Stimulated activated CD4-positive, alpha-beta T cell treated with anti-CD3 and anti-CD28 coated beads, Interleukin-4, amount 100 ng/mL, for 48 hours (primary cell): ENCODE measurements at regions not wholly inside any gene's neighbourhood (a gene's known extent, or its start where the extent isn't known, plus 50 kb on each side); places are given as distances from the start of the nearest gene placed in this dataset.
"Not testable (repeated sequence)": the region's sequence is repeated elsewhere in the genome, so short reads cannot be mapped to it uniquely, and the experiment has no call there.

Experiments used
- DNase-seq, 2 donors: peaks; one replicate each; pipeline ENCODE4 v3.0.0-alpha.2; 2020; ENCODE audit warnings: low read depth in 2 of 2

DNA sequence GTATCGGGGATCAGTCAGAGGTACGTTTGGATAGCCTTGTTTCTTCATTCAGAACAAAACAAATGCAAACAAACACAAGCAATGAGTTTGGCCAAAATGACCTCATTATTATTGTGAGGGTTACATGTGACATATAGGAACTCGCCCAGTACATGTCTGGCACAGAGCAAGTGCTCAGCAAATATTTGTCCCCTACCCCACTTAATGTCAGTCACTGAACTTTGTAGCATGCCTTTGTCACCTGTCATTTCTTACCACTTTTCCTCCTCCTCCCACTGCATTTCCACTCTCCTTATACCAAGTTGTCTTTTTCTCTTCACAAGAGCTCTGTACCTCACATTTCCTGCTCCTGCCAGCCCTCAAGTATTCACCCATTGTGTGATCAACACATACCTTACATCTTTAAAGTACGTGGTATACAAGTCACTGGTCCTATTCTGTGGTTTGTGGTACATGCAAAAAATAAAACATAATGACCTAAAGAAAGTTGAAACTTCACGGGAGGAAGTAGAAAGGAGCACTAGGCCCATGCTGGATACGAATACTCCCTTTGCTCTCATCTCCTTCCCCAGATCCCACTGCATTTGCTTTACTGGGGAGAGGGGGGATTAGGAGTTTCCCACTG, 236.0 kb downstream of the INHBA start:
- no peak for DNase-seq

- no peak for DNase-seq
Observed at GRCh38 chr7:41465571-41465970, 237.3 kb downstream of the INHBA start.

DNA sequence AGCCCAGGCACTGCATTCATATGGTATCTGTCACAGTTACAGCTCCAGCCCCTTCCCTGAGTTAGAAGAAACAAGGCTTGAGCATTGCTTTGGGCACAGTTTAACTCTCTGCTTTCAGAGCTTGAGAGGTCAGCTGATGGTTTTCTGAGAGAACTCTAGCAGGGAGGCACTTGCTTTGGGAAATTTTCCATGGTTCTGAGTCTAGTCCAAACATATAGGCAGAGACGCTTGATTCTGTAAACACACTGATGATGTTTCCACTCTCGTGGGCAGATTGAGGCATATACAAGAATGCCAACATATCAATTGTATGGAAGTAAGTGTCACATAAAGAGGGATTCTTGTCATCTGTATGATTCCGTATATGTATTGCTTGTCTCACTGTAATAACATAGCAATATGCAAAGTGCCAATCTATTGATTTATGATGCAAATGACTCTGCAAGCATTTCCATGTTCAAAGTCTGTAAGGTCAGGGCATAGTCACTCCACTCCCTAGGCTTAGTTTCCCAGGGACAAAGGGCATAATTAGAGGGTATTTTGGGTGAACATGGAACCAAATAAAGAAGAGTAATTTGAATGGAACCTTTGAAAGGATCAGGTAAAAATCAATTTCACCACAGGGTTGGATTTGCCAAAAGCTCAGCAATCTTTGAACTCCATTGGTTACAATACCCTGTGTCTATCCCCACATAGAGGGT, 239.0 kb downstream of the INHBA start:
- DNase-seq = no peak

DNA sequence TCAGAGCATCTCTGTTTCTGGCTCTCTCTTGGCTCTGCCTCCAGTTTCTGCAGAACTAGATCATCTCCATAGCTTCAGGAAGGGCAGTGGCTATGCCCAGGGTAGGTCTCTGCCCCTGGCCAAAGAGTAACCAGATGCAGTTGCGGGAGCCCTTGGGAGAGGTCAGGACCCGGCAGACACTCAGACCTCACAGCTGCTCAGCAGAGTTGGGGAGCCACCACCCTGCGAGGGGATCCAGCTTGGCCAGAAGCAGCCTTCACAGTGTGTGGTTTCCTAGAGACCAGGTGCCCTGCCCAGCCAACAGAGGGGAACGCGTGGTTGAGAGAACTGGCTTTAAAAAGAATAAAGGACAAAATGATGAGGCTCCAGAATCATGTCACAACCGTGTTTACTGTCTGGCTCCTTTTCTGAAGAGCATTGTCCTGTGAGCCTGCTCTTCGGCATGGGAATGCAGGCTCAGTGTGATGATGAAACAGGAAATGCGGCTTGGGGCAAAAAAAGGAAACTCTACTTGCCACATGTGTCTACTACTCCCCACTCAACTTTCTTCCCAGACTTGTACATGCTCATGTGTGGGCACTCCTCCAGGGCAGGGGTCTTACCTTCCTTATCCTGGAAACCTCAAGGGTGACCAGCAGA, 243.1 kb downstream of the INHBA start:
- no peak for DNase-seq

DNA sequence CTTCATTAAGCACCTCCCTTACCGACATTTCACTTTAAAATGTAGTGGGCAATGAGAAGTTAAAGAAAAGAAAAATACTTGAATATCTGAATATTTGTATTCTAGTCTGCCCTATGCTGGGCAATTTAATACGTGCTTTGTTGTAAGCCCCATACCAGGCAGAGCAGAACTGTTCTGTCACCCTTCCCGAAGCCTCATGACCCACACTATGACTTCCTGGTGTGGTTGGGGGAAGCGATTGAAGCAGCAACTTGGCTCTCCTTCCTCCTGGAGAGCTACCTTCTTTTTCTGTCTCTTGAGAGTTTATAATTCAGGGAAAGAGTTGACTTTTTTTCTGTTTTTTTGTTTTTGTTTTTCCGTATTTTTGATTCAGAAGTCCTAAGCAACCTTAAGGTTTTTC, 243.7 kb downstream of the INHBA start:
- DNase-seq = no peak

- no peak for DNase-seq
Observed at GRCh38 chr7:41457832-41458437, 245.0 kb downstream of the INHBA start.

GRCh38 chr7:41451826-41452225, 251.1 kb downstream of the INHBA start:
- no peak for DNase-seq

DNA sequence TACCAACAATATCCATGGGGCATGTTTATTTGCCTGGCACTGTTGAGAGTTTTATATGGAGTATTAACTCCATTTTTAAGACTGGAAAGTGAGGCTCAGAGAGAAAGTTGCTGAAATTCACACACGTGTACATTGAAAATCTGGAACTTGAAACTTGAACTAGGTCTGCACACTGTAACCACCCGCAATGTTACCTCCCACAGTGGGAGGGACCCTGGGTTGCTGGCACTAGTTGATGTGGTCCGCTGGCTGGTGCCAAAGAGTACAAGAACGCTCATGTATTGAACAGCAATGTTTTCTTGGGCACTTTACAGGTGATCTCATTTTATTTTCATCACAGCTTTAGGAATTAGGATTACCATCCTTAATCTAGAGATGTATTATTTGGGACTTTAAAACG, 253.2 kb downstream of the INHBA start:
- DNase-seq = no peak

- DNase-seq = no peak
Observed at GRCh38 chr7:41449286-41449685, 253.6 kb downstream of the INHBA start.

DNA sequence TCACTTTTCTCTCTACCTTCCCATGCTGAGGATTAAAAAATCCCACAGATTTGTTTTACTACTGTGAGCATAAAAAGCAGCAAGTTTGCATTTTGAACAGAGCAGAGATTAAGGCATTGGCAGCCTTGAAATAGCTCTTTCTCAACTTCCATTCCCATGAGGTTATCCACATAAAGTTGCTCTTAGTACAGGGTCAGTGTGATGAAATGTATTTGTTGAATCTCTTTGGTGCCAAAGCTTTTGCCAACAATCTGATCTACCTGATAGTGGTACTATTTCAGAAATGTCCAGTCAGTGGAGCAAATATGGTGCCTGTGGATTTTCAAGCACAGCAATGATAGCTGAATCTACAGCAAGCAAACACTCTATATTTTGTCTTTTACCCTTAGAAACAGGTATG, 254.8 kb downstream of the INHBA start:
- no peak for DNase-seq

DNA sequence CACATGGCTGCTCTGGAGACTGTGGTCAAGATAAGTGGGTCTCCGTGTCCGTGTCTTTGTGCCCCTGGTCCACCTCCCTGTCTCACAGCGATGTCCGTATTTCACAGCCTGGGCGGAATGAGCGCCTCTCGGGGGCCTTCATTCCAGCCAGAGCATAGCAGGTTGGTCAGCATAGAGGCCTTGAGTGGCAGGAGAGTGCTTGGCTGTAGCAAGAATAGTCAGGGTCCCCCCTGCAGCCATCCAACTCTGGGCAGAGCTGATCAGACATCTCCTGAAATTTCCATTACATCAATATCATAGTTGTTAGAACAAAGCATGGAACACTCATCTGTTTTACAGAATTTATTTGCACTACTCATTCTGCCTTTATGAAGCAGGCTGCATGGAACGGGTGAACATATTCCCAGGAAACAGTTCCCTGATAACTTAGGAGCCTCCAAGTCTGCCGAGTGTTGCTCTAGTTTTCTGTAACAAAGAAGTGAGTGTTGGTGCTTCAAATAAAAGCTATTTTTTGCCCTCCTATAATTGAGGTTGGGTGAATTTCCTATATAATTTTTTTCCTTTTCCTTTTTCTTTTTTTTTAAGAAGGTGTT, 255.3 kb downstream of the INHBA start:
- DNase-seq = no peak

DNA sequence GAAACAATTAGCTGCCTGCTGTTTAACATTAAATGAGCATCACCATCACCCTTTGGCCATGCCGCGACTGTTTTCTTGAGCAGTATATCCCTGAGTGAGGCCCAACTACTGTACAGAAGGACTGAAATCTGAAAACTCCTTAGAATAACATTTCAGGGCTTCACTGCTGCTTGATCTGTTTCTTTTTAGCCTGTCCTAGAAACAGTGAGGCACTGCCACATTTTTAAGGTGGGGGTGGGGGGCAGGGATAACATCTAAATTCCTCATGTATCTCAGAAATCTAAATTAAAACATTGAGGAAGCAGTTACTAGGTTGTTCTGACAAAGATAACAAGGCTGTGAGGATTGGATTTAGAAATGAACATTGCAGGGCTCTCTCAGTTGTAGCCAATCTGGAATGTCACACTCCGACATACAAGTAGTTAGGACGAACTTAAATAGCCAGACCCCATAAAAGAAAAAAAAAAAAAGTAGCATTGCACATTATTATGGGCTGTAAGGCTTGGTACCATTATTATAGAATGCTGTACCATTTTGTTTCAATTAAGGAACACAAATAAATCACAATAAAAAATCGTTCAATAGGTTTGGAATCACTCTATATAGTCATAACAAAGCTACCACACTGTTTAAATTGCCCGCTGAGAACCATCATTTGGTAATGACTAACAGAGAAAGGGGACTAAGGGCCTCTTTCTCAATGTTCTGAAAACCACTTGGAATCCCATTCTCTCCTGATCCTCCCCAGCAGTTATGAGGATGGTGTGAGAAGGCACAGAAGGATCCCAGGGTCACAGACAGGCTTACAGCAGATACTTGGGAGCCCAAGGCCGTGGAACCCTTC, 256.1 kb downstream of the INHBA start:
- no peak for DNase-seq

- DNase-seq = no peak
Observed at GRCh38 chr7:41445946-41446345, 256.9 kb downstream of the INHBA start.

DNA sequence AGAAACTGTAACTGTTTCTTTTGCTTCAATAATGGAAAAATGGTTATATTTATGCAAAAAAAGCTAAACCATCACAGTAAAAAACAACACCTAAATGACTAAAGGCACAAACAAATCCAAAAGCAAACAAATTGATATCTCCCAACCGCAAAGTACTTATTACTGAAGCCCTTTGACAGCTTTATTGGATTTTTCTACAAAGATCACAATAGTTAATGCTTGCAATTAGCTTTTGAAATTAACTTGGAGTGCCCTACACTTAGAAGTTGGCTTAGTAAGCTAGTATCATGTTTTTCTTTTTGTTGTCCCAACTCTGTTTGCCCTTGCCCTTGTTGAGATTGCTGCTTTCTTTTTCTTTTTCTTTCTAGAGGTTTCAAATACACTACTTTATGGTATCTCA, 257.5 kb downstream of the INHBA start:
- DNase-seq = no peak

DNA sequence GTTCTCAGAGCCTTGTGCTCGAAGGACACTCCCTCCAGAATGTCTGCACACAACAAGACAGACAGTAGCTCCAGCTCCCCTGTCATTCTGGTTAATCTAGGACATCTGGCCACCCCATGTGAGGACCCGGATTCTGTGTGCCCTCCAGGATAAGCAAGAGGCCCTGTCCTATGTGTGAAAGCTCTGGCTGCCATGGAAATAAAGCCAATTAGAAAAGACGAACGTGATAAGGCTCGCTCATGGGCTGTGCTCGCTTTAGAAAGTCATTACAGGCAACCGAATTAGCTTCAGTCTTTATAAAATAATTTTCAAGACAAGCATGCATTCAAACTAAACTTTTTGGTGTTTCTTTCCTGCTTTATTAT, 263.4 kb downstream of the INHBA start:
- no peak for DNase-seq

GRCh38 chr7:41438705-41439514, 264.0 kb downstream of the INHBA start:
- DNase-seq = no peak

DNA sequence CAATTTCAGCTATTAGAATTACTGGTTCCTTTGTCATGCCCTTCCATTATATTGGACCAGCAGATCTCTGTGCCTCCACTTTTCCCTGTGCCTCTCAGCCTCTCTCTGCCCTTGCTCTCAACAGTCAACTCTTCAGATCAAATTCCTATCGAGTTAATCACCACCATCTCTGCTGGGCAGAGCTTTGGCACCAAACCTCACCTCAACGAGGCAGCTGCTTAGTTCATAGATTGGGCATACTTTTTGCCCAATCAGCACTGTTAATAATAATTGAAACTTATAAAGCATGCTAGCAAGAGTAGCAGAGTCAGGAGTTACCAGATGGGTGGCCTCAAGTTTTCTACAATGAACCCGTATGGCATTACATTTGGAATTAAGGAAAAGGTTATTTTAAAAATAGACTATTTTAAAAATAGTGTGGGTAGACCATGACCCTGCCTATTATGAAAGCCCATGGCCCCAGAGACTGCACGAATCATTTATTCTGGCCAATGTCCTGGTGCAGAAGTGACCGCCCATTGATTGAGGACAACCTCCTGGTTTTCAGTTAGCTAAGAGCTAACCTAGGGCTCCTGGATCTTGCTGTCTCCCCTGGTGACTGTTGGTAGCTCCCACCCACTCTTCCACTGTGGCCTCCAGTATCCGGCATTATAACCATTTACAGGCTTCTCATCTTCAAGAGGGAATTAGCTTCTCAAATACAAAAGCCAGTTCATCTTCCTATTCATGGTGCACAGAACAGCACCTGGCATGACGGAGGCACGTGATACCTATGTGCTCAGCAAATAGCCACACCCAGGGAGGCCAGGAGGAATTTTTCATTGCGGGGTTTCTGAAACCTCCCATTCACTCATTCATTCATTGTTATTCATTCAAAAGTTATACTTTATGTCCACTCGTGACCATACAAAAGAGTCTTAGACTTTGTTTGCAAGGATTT, 265.4 kb downstream of the INHBA start:
- DNase-seq = no peak

DNA sequence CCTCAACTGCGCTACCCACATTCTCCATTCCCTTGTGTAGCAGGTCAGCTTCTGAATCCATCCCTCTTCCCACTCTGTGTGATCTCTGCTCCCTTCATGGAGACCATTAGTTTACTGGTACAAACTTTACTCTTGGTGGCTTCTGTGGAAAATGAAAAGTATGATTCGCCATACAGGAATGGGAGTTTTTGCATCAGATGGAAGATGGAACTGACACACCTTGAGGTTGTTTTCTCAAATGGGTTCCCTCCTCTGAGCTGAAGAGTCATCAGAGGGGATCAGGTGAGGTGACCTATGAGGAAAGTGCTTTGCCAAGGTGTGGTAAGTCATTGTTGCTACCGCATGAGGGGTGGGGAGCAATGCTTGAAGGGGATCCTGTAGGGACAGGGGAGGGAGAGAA, 266.8 kb downstream of the INHBA start:
- no peak for DNase-seq

GRCh38 chr7:41435020-41435419, 267.9 kb downstream of the INHBA start:
- DNase-seq = not testable (repeated sequence)

DNA sequence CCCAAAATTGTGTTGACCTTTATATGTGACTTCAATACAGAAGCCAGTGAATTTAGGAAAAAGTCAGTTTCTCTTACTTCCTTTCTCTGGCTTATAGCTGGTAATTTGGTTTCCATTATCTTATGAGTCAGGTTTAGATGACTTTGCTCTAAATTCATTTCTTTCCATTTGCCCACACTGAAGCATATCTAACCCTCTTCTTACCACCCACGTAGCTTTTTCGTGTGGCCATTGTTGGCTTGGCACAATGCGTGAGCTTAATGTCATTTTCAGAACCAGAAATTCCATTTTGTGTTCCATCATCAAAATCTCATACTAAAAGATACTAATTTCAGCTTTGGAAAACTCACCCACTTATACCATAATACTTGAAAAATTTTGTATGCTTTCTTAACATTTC, 271.2 kb downstream of the INHBA start:
- DNase-seq = no peak
